ENCODE measurements at regions not wholly inside any gene's neighbourhood (a gene's known extent, or its start where the extent isn't known, plus 50 kb on each side); places are given as distances from the start of the nearest gene placed in this dataset.
A peak's percentile ranks its signal among the peaks of the same experiment; 100 is the strongest.

GRCh38 chr10:83371696-83372490, 767.4 kb upstream of the GHITM start:
- no peaks in the 10 kb centered on the region for H4K20me1 ChIP-seq (ENCODE audit: control insufficient read depth, extremely low read depth, insufficient read depth, low read length)
- dilution Hi-C loops (cut with MboI; ENCODE audit: extremely low pct_ligation_motif_present, low sequenced_read_pairs) = no loop called here
- no peak overlapping the region for H3K4me3 ChIP-seq (ENCODE audit: control insufficient read depth in 2 of 3, extremely low read depth in 1 of 3, insufficient read depth in 2 of 3, low read depth in 1 of 3, low read length in 3 of 3)
- no peak overlapping the region for H2AFZ ChIP-seq (ENCODE audit: control insufficient read depth, low read length)
- no peaks in the 10 kb centered on the region for H3K36me3 ChIP-seq (ENCODE audit: control insufficient read depth in 2 of 2, extremely low read depth in 1 of 2, insufficient read depth in 2 of 2, low read length in 2 of 2)
- no peak for TF ChIP-seq CTCF (optimal IDR thresholded peaks at IDR 0.05 in 1 of 3, IDR thresholded peaks at IDR 0.05 in 1 of 3, conservative IDR thresholded peaks at IDR 0.05 in 1 of 3; ENCODE audit: extremely low read depth in 1 of 3, insufficient read depth in 2 of 3, low read length in 3 of 3)
- no peak for TF ChIP-seq EZH2 (IDR thresholded peaks at IDR 0.05; ENCODE audit: low read length)
- H3K4me1 ChIP-seq (ENCODE audit: control insufficient read depth, extremely low read depth, insufficient read depth, low read length) = no peaks in the 10 kb centered on the region
- no peak for DNase-seq (ENCODE audit: low read depth, low spot score)
- no peaks in the 10 kb centered on the region for H3K9me1 ChIP-seq (ENCODE audit: control insufficient read depth, extremely low read depth, insufficient read depth, low read length)
- H3K9me3 ChIP-seq (ENCODE audit: control insufficient read depth, low read depth, low read length) = no peaks in the 10 kb centered on the region
- FAIRE-seq = no peak
- no peaks in the 10 kb centered on the region for H3K27me3 ChIP-seq (ENCODE audit: control insufficient read depth, extremely low read depth, insufficient read depth, low read length)
- no peak overlapping the region for H3K4me2 ChIP-seq (ENCODE audit: control insufficient read depth, extremely low read depth, insufficient read depth, low read depth, low read length)
- H3K27ac ChIP-seq (ENCODE audit: control insufficient read depth, insufficient read depth, low read length) = no peak overlapping the region
- no peaks in the 10 kb centered on the region for H3K79me2 ChIP-seq (ENCODE audit: control insufficient read depth, insufficient read depth, low read length)
- no peak overlapping the region for H3K9ac ChIP-seq (ENCODE audit: control insufficient read depth, extremely low read depth, insufficient read depth, low read length)

DNA sequence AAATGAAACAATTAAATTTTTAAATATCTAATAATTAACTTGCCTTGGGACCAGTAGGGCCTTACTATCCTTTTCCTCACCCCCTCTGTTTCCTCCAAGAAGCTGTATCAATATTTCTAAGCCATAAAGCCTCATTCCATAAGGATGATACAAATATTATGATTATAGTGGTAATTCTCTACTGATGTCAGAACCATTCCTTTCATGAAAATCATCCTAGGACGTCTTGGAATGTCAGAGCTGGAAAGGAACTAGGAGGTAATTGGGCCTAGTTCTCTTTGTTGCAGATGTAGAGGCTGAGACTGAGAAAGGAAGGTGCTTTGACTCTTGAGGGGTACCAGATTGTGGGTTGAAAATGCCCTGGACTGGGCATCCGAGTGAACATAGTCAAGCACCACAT, 766.7 kb upstream of the GHITM start:
- H3K9ac ChIP-seq (ENCODE audit: control insufficient read depth, extremely low read depth, insufficient read depth, low read length) = no peak overlapping the region
- no peak overlapping the region for H3K27ac ChIP-seq (ENCODE audit: control insufficient read depth, insufficient read depth, low read length)
- FAIRE-seq (no peak), DNase-seq (ENCODE audit: low read depth, low spot score) (no peak)
- dilution Hi-C loops (cut with MboI; ENCODE audit: extremely low pct_ligation_motif_present, low sequenced_read_pairs) = no loop called here
- H3K4me3 ChIP-seq (ENCODE audit: control insufficient read depth in 2 of 3, extremely low read depth in 1 of 3, insufficient read depth in 2 of 3, low read depth in 1 of 3, low read length in 3 of 3) = no peak overlapping the region
- peak overlapping the region; percentile 1 for H2AFZ ChIP-seq (ENCODE audit: control insufficient read depth, low read length)
- no peaks in the 10 kb centered on the region for H3K9me1 ChIP-seq (ENCODE audit: control insufficient read depth, extremely low read depth, insufficient read depth, low read length)
- TF ChIP-seq CTCF (optimal IDR thresholded peaks at IDR 0.05 in 1 of 3, IDR thresholded peaks at IDR 0.05 in 1 of 3, conservative IDR thresholded peaks at IDR 0.05 in 1 of 3; ENCODE audit: extremely low read depth in 1 of 3, insufficient read depth in 2 of 3, low read length in 3 of 3) = no peak
- no peak for TF ChIP-seq EZH2 (IDR thresholded peaks at IDR 0.05; ENCODE audit: low read length)
- no peaks in the 10 kb centered on the region for H3K27me3 ChIP-seq (ENCODE audit: control insufficient read depth, extremely low read depth, insufficient read depth, low read length)
- H4K20me1 ChIP-seq (ENCODE audit: control insufficient read depth, extremely low read depth, insufficient read depth, low read length) = no peaks in the 10 kb centered on the region
- H3K9me3 ChIP-seq (ENCODE audit: control insufficient read depth, low read depth, low read length) = no peaks in the 10 kb centered on the region
- H3K79me2 ChIP-seq (ENCODE audit: control insufficient read depth, insufficient read depth, low read length) = no peaks in the 10 kb centered on the region
- H3K4me1 ChIP-seq (ENCODE audit: control insufficient read depth, extremely low read depth, insufficient read depth, low read length) = no peaks in the 10 kb centered on the region
- no peak overlapping the region for H3K4me2 ChIP-seq (ENCODE audit: control insufficient read depth, extremely low read depth, insufficient read depth, low read depth, low read length)
- H3K36me3 ChIP-seq (ENCODE audit: control insufficient read depth in 2 of 2, extremely low read depth in 1 of 2, insufficient read depth in 2 of 2, low read length in 2 of 2) = no peaks in the 10 kb centered on the region

Data from keratinocyte (primary cell).